AG09319 (cell line): ENCODE measurements at regions not wholly inside any gene's neighbourhood (a gene's known extent, or its start where the extent isn't known, plus 50 kb on each side); places are given as distances from the start of the nearest gene placed in this dataset.

Experiments used
- DNase-seq: peaks from one replicate; pipeline ENCODE4 v3.0.0-alpha.2; 2010; ENCODE audit warnings: low read depth; ENCODE audit errors: extremely low read depth
- TF ChIP-seq, protein P1 (sequence below): IDR thresholded peaks from 2 replicates; pipeline ENCODE4 v1.5.1; 2011; ENCODE audit warnings: low read depth, mild to moderate bottlenecking, inconsistent platforms, low read length, moderate library complexity

DNA sequence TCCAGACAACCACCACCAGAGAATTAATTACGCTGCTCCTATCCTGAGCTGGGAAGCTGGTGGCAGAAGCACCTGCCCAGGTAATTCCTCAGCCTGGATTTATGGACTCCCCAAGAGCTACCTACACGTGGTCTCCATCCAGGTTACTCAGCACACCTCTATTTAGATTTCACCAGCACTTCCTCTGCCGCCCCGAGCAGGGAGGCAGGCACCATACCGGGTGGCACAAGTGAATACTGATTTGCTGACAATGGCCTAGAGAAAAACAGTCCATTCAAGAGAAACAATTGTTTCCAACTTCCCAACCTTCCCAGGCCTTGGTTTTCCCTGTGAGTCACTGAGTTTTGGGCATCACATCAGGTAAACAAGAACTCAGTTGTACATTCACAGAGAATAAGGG, 134.3 kb downstream of the MATN1 start:
- DNase-seq, result no peak
- TF ChIP-seq, protein P1, sequence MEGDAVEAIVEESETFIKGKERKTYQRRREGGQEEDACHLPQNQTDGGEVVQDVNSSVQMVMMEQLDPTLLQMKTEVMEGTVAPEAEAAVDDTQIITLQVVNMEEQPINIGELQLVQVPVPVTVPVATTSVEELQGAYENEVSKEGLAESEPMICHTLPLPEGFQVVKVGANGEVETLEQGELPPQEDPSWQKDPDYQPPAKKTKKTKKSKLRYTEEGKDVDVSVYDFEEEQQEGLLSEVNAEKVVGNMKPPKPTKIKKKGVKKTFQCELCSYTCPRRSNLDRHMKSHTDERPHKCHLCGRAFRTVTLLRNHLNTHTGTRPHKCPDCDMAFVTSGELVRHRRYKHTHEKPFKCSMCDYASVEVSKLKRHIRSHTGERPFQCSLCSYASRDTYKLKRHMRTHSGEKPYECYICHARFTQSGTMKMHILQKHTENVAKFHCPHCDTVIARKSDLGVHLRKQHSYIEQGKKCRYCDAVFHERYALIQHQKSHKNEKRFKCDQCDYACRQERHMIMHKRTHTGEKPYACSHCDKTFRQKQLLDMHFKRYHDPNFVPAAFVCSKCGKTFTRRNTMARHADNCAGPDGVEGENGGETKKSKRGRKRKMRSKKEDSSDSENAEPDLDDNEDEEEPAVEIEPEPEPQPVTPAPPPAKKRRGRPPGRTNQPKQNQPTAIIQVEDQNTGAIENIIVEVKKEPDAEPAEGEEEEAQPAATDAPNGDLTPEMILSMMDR, result no peak

DNA sequence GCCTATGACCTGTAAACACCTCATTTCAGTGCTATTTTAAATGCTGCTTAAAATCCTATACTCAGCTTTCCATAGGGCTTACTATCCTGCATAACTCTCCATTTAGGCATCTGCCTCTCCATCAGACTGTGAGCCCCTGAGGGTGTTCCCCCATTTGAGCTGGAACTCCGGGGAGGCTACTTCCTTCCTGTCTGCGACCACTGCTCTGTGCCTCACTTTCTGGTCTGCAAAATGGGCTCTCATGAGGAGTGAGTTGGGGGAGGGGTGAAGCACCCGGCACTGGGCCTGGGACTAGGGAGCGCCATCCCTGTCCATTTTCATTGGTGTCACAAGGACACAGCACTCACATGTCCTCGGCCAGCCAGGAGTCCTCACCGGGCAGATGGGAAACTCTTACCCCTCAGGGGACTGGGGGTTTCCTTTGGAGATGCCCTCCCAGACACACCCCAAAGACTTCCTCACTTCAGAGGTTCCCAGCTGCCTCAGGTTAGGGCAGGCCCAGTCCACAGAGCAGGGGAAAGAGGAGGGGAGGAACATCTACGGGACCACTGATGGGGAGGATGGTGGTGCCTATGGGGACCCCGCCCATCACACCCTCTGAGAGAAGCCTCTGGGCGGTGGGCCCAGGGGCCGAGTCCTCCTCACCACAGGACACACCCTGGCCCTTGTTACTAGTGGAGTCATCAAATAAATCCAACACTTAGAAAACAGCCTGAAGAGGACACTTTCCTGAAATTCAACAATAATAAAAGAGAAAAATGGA, 134.9 kb downstream of the MATN1 start:
- TF ChIP-seq, protein P1, result no peak
- no peak for DNase-seq

DNA sequence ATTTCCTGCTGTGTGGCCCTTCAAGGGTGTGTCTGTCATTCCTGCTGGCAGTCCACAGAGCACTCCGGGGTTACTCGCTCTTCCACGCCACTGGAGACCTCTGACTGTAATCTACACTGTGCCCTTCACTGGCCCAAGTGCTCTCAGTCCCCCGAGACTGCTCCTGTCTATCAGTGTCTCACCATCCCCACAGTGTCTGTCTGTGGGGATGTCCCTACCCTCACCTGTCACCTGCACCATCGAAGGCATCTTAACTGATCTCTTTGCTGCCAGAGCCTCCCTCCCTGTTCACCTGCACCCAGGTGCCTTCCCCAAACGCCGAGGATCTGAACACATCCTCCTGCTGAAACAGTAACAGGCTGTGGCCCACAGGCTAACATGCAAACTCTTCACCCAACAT, 136.7 kb downstream of the MATN1 start:
- TF ChIP-seq, protein P1, result no peak
- no peak for DNase-seq

DNA sequence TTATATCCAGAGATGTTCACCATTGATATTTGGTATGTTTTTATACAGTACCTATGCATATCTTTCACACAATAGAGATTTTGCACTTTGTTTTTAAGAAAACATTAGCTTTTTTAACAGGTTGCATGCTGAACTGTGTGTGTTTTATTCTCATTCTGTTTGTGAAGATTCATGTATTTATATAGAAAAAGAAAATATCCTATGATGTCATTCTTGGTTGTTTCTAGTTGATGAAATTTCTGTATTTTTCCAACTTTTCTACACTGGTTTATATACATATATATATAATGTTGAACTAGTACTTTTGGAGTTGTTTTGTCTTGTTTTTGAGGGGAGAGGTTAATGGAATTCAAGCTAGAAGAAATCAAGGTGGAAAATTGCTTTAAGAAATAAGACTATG, 143.8 kb downstream of the MATN1 start:
- no peak for DNase-seq
- TF ChIP-seq, protein P1, result no peak

DNA sequence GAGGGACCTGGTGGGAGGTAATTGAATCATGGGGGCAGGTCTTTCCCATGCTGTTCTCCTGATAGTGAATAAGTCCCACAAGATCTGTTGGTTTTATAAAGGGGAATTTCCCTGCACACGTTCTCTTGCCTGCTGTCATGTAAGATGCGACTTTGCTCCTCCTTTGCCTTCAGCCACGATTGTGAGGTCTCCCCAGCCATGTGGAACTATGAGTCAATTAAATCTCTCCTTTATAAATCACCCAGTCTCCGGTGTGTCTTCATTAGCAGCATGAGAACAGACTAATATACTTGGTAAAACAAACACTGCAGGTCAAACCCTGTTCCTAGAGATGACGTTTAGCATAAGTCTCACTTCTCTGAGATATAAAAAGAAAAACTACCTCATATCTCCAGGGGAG, 148.3 kb downstream of the MATN1 start:
- no peak for DNase-seq
- TF ChIP-seq, protein P1, result no peak

DNA sequence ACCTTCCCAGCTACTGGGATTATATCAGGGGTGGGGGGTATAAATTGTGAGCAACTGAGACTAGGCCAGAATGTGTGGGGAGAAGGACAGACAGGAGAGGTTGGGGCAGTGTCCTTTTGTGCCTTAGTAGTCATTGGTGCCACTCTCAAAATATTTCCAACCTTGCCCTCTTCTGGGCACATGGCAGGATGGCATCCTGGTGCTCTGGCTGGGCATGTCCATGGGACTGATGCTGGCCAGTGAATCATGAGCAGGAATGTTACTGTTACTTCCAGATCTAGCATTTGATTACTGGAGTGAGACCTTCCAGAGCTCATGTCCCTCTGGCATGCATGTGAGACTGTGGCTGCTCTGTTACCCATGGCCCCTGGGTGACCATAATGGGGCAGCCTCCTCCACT, 151.2 kb downstream of the MATN1 start:
- TF ChIP-seq, protein P1, result no peak
- DNase-seq, result no peak

DNA sequence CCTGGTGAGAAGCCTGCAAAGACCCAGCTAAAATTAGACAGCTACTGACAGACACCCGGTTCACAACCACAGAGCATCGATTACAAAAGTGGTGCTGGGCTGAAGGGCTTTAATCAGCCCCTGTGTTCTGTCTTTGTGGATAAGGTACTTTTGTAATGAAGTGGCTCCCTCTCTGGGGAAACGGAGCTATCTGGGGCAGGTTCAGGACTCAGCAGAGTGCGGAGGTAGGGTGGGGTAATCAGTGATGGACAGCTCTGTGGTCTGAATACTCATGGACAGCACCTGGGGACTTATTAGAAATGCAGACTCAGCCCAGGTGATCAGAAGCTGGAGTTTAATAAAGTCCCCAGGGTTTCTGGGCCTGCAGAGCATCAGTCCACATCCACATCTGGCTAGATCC, 152.0 kb downstream of the MATN1 start:
- TF ChIP-seq, protein P1, result no peak
- DNase-seq, result no peak
